ENCODE measurements at regions not wholly inside any gene's neighbourhood (a gene's known extent, or its start where the extent isn't known, plus 50 kb on each side); places are given as distances from the start of the nearest gene placed in this dataset.
"Not testable (repeated sequence)": the region's sequence is repeated elsewhere in the genome, so short reads cannot be mapped to it uniquely, and the experiment has no call there.

DNA sequence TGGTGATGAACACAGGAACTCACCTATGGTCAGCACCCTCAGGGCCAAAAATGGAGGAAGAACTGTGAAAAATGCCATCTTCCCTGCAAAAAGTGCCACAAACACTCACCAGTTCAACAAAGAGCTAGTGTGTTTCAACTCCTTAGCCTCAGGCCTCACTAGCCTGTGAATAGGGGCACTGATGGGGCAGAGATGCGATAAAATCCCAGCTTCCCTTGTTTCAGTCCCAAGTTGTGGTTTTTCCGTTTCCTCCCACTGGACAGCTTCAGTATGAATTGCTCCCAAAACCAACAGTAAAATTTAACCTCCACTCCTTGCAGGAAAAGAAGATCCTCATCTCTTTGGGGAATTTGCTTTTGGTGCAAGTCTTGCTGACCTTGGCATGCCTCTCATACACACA lies 117.4 kb upstream of the ADAMTS9 start:
- no peak for DNase-seq (ENCODE audit: low spot score)

DNA sequence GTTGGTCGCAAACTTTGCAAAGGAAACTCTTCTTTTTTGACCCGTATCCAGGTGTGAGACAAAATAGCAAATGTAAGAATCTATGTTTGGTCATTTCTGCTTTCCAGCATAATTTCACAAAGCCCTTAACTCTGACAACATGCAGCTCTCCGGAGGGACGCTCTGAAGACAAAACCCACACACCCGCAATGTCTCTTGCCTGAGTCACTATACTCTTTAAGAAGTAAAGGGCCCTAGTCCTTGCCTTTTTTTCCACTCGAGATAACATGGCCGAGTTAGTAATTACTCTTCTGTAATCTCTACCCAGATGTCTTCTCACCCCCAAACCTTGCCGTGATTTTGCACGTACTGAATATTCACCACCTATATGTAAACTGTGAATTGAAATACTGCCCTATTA lies 115.7 kb upstream of the ADAMTS9 start:
- no peak for DNase-seq (ENCODE audit: low spot score)

DNA sequence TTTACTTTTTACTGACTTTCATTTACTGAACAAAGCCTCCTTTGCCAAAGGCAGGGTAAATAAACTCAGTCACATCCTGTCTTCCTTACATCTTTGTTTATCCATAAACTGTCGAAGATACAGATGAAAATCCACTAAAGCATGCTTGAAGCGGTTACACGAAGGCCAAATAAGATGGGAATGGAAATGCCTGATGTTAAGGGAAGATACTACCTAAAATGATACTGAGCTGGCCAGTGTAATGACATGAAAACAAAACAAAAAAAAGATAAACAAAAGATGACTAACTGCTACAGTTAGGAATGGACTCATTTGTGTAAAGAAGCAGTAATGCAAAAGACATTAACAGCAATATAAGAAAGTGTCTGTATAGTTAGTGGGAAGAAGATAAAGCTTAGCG lies 114.7 kb upstream of the ADAMTS9 start:
- no peak for DNase-seq (ENCODE audit: low spot score)

DNA sequence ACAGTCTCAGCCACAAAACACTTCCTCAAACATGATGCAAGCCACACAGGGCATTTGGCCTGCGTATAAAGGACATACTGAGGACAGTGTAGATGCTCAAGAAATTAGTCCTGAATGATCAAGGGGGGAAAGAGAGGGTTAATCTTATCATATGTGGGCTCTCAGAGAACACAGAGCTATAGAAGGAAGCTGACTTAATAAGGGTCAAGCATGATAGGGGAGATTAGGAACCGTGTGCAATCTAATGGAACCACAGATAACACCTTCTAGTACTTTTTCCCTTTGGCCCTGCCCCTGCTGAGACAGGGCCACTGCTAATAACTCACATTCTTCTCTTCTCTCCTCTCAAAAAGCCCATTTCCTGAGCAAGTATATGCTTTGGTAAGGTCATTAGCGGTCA lies 114.1 kb upstream of the ADAMTS9 start:
- no peak for DNase-seq (ENCODE audit: low spot score)

DNA sequence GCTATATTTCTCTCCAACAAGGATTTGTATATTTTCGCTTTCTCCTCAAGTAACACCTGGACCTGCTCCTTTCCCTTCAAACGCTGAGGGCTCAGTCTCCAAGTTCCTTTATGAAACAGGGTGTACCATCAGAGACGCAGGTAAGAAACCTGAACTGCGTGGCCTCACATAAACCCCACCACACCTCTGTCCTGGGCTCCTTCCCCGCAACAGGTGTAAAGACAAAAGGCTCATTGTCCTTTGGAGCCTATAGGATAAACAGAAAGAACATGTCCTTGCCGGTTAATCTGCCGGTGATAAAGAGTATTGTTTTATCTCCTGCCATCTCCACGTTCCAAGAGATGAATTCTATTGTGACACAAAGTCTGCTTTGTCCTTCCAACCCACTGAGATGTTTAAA lies 111.8 kb upstream of the ADAMTS9 start:
- no peak for DNase-seq (ENCODE audit: low spot score)

DNA sequence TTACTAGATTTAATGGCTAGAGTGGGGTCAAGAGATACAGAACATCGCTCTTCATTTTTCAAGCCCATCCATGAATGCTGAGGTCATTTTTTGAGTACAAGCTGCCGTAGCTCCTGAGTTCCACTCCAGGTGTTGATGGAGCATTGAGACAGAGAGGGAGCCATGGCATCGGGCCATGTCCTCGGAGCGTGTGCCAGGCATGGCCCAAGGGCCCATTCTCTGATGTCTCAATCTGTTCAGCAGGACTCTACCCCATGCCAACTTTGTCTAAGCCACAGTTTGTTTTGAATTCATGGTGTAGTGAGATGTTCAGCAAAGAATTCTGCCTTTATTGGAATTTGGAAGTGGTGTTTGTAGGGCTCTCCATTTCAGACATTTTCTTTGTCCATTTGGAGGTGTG lies 110.5 kb upstream of the ADAMTS9 start:
- DNase-seq (ENCODE audit: low spot score), result no peak

DNA sequence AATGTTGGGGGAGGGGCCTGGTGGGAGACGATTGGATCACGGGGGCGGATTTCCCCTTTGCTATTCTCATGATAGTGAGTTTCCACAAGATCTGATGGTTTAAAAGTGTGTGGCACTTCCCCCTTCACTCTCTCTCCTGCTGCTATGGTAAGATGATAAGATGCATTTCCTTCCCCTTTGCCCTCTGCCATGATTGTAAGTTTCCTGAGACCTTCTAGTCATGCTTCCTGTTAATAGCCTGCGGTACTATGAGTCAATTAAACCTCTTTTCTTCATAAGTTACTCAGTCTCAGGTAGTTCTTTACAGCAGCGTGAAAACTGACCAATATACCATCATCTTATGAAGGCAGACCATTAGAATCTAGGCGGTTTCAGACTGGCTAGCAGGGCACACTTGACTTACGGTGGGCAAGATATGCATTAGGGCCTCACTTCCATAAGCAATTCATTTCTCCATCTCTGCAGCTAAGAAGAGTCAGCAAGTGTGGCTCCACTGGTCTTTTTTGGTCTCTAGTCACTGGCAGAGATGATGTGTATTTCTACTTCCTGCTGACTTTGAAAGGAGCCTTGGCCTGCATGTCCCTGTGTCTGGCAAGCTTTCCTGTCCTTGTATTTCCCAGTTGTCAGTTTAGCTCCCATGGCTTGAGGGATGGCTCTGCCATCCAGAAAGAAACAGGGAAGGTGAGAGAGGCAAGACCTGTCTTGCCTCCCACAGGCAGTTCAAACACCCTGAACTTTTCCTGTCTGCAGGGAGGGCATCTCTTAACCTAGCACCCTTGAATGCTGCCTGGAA lies 109.0 kb upstream of the ADAMTS9 start:
- peak; percentile 33 for DNase-seq (ENCODE audit: low spot score)

DNA sequence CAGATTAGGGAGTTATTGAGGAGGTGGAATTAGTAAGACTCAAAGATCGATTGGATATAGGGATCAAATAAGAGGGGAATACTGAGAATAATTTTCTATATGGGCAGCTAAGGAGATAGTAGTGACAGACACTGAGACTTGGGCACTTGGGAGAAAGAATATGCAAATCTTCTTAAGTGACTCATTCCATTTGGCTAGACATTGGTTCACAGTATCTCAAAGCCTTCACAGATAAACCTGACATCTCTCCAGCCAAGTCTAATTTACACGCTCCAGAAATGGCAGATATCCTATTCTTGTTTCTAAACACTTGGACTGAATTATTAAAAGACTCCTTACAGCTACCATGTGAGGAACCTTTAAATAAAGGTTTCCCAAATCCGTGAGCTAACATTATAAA lies 104.6 kb upstream of the ADAMTS9 start:
- DNase-seq (ENCODE audit: low spot score), result no peak

DNA sequence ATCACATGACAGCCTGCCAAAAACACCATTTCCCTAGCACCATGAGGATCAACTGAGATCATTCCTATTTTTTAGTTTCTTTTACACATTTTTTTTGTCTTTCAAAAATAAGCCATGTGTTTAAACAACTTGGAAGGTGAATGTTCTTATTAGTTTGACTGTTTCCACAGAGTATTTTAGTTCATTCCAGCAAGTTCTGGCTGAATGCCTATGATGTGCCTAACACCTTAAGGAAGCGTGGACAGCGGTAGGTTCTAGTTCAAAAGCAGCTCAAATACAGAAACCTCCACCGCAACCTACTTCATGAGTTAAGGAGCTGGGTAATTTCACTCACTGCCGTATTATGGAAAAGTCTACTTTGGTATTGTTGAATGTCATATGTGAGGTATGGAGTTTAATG lies 101.3 kb upstream of the ADAMTS9 start:
- no peak for DNase-seq (ENCODE audit: low spot score)

DNA sequence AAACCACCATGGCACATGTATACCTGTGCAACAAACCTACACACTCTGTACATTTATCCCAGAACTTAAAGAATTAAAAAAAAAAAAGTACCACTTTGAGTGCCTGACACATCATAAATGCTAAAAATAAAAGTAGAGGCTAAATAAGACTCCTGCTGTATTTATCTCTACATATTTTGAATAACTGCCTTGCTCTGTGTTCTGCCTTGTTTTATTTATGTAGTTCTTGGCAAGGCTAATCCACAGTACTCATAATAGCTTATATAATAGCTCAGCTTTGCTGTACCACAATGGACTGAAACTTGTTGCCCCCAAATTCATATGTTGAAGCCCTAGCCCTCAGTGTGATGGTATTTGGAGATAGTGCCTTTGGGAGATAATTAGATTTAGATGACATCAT lies 95.4 kb upstream of the ADAMTS9 start:
- no peak for DNase-seq (ENCODE audit: low spot score)

DNA sequence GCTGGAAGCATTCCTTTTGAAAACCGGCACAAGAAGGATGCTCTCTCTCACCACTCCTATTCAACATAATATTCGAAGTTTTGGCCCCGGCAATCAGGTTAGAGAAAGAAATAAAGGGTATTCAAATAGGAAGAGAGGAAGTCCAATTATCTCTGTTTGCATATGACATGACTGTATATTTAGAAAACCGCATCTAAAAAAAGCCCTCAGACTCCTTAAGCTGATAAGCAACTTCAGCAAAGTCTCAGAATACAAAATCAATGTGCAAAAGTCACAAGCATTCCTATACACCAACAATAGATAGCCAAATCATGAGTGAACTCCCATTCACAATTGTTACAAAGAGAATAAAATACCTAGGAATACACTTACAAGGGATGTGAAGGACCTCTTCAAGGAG lies 93.1 kb upstream of the ADAMTS9 start:
- DNase-seq (ENCODE audit: low spot score), result not testable (repeated sequence)

DNA sequence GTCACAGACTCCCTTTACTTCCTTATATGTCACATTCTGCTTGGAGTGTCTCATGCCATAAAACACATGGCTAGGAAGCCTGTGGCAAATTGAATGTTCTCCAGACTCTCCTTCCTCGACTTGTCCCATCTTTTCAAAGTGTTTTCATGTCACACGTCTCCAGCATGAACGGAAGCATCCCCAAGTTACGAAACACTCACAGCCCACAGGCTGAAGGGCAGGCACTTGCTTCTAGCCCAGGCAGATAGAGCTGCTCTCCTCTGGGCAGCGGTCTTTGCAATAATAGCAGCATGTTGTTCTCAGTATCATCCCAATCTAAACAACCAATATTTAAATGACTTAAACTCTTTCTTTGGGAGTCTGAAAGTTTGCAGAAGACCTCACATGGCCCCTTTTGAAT lies 85.3 kb upstream of the ADAMTS9 start:
- DNase-seq (ENCODE audit: low spot score), result no peak

DNA sequence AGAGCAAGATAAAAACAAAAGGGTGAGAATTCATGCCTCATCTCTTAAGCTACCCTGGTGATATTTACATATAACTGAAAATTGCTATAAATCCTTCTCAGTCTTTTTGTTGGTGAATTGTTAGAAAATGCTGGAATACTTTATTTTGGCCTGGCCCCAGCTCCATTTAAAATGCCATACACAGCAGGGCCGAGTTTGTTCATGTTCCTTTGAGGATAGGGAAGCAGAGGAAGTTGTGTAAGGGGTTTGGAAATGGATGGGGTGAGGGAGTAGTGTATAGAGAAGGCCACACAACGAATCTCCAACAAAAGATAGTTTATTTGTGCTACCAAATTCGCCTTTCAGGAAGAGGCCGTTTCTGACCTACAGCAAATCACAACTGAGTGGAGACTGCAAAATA lies 78.6 kb upstream of the ADAMTS9 start:
- DNase-seq (ENCODE audit: low spot score), result no peak

DNA sequence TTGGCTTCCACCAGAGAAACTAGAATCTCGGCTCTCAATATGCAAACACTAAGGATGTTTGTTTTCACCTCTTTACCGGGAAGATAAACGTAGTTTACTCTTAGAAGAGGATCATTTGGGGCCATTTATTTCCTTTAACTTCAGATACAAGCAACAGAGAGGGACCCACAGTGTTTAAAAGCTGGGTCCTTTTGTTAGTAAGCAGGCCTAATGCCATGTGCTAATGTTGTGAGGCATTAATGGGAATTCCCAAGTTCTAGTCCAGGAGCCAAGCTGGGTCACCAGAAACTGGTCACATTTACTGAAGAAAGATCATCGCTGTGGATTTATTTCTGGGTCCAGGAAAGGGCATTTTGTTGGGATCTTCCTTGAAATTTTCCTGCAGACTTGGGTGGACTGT lies 78.1 kb upstream of the ADAMTS9 start:
- DNase-seq (ENCODE audit: low spot score), result no peak

DNA sequence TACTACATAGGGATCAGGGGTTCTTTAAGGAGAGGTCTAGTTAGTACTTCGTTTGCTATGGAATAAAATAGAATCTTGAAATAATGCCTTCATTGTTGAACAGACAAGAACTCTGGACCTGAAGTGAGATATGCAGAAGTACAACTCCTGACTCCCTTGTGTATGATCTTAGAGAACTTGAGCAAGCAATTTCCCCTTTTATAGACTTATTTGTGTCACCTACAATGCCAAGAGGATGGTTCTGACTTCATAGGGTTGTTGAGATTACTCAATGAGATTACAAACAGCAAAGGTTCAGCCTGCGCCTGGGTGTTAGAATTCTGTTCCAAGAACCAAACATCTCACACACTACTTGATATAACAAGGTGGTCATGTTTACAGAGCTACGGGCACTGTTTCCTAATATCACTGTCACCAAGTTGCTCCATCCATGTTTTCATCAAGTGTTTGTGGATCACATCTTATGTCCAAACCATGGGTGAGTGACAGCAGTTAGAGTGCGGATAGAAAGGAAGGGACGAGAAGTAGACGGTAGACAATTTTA lies 76.7 kb upstream of the ADAMTS9 start:
- no peak for DNase-seq (ENCODE audit: low spot score)

DNA sequence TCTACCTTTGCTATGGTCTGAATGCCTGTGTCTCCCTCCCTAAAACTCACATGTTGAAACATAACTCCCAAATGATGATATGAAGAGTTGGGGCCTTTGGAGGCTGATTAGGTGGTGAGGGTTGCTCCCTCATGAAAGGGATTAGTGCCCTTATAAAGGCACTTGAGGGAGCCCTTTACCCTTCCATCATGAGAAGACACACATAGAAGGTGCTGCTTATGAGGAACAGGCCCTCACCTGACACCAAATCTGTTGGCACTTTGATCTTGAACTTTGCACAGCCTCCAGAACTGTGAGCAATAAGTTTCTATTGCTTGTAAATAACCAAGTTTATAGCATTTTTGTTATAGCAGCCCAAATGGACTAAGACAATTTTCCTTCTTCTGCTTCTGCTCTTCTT lies 76.2 kb upstream of the ADAMTS9 start:
- DNase-seq (ENCODE audit: low spot score), result peak; percentile 2

DNA sequence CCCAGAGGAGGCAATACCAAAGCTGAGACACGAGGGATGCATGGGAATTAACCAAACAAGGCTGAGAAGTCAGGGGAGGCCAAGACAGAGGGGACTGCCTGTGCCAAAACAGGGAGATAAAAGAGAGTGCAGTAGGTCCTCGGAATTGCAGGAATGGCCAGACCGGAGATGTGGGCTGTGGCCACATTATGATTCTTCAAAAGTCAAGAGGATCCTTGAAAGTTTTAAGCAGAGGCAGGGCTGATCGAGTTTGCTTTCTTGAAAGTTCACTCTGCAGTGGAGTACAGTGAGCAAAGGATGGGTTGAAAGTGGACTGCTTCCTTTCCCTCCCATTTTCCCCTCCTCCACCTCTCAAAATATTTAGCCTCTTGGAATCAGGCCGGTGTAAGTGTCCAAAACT lies 73.9 kb upstream of the ADAMTS9 start:
- DNase-seq (ENCODE audit: low spot score), result no peak

DNA sequence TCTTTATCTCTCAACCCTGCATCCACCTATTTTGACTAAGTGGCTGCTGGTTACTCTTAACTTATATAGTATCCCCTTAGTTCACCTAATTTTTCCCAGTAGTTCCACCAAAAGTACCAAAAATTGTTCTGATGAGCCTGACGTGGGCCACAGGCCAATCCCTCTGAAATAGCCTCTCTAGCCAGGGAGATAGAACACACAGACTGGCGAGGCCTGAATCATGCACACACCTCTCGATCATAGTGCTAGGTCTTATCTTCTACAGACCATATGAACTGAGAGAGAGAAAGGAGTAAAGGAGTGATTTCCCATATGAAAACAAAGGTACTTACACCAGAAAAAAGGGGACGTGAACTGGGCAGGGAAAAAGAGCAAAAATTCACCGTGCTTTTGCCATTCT lies 72.5 kb upstream of the ADAMTS9 start:
- DNase-seq (ENCODE audit: low spot score), result no peak

DNA sequence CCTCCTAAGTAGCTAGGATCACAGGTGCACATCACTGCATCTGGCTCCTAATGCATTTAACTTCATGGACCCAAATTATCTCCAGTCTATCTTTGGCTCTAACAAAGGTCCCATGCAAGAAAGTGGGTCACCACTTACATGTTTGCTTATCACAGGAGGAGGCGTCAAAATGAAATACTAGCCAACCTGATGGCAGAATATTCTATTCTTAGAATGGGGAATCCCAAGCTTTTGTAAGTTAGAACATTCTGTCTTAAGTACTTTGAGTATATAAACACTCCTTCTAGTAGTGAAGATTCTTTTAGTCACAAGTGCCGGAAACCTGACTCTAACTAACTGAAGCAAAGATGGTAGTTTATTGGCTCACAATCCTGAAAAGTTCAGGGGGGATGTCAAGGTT lies 72.0 kb upstream of the ADAMTS9 start:
- DNase-seq (ENCODE audit: low spot score), result no peak

DNA sequence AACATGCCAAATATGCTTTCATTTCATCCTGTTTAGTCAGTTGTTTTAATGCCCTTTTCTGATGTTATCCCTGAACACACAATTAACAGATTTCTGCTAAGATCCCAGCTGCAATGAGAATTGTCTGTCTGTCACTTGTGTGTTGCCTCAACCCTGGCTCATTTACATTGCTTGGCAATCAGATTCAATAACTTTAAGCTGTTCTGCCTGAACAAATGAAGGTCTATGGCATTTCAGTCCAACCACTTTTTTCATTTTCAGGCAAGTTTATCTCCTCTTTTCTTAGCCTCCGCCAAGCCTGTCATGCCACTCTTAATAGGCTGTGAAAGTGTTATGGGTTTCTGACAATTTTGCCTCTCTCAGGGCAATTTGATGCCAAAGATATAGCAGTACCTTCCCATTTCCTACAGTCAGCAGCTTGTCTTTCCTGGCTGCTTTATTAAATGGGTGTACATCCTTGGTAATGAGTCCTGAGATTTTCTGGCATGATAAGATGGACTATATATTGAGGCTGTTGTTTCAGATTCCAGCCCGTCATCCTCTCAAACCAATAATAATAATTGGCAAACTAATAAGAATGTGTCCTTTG lies 68.7 kb upstream of the ADAMTS9 start:
- DNase-seq (ENCODE audit: low spot score), result no peak

DNA sequence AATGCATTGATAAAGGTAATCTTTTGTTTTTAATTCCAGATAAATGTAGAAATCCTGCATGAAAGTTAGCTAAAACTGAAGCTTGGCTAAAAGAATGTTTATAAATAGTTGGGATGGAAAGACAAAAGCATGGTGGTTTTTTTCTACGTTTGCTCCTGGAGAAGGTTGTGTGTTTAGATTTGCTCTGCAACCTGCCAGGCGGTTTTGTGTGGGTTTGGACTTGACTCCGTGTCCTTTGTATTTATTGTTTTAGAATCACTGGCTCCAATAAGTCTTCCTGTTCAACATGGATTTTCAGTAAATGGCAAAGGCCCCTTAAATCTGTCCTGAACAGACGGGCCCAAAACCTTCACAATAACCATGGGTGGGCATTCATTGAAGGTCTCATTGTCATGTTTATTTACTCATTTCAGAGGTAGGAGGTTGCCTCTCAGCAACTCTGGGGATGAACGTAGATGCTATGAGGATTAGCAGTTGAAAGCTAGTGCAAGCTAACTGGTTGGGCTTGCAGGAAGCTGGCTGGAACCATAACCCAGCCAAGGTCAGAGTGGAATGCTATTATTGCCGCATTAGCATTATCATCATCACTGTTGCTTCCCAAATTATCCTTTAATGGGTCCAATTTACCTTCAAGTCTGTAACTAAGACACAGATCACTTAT lies 60.6 kb upstream of the ADAMTS9 start:
- DNase-seq (ENCODE audit: low spot score), result no peak

DNA sequence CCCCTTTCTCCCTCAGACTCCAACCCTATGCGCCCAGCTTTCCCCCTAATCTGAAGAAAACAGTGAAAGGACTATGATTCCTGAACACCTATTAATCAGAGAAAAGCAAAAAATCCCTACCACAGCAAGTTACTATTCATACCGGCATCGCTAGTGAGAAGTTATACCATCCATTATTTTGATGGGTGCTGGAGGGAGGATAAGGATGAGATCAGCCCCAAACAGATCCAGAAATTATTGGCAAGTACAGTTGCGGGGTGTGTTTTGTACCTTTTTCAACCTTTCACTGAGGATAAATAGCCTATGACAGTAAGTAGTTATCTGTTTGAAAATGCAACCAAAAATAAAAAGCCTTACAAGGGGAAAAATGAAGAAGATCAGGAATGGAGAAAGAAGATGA lies 59.9 kb upstream of the ADAMTS9 start:
- DNase-seq (ENCODE audit: low spot score), result no peak

DNA sequence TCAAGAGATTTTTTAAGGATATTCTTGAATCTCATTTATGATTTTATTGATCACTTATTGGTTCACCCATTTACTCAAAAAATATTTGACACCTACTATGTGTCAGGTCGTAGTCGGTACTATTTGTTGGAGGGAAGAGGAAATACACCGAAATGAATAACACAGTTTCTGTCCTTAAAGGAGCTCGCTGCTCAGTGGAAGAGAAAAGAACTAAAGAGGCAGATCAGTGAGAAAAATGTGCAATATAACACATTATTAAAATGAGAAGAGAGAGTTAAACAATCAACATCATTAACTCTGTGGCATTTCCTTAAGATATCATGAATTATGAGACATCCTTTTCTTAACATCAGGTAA lies 56.1 kb upstream of the ADAMTS9 start:
- DNase-seq (ENCODE audit: low spot score), result no peak

Measured in kidney tubule cell (primary cell).